OCI-LY1 (cell line): ENCODE measurements at regions not wholly inside any gene's neighbourhood (a gene's known extent, or its start where the extent isn't known, plus 50 kb on each side); places are given as distances from the start of the nearest gene placed in this dataset.

ENCODE experiments used
- EZH2 ChIP-seq: fragments of 200-600 bp; sonication (generic), shearing (Covaris generic); IDR thresholded peaks from 2 replicates; pipeline ENCODE4 v1.8.0; 2017; ENCODE audit warnings: borderline replicate concordance, mixed run types, mild to moderate bottlenecking, antibody characterized with exemption, low read length, moderate library complexity, mixed read lengths
- TF ChIP-seq, protein P1 (sequence below): fragments of 200-600 bp; sonication (generic), shearing (Covaris generic); IDR thresholded peaks from 2 replicates; pipeline ENCODE4 v1.5.1; 2017; ENCODE audit warnings: mild to moderate bottlenecking, antibody characterized with exemption, low read length, moderate library complexity, mixed read lengths

DNA sequence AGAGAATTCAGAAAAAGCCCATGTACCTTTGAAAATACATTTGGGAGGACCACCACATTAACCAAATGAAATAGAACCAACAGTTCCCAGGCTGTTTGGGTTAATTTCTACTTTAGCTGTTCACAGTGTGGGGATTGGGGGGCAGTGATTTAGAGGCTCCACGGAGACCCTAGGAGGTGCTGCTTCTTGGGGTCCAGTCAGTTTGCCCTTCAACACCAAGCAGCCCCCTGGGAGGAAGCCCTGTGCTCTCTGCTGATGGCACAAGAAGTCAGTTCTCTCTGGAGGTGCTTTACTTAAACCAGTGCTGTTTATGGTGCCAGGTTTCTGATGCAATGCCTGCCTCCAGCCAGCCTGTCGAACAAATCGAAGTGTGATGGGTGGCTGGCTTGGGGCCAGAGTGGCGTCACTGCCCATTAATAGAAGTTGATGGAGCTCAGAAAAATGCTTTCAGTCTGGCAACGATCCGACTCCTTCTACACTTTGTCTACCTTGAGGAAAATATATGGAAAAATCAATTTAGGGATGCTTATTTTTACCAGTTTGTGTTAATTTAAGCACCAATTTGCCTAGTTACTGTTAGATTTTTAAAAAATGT, 134.0 kb downstream of the SNX18 start:
- TF ChIP-seq, protein P1, sequence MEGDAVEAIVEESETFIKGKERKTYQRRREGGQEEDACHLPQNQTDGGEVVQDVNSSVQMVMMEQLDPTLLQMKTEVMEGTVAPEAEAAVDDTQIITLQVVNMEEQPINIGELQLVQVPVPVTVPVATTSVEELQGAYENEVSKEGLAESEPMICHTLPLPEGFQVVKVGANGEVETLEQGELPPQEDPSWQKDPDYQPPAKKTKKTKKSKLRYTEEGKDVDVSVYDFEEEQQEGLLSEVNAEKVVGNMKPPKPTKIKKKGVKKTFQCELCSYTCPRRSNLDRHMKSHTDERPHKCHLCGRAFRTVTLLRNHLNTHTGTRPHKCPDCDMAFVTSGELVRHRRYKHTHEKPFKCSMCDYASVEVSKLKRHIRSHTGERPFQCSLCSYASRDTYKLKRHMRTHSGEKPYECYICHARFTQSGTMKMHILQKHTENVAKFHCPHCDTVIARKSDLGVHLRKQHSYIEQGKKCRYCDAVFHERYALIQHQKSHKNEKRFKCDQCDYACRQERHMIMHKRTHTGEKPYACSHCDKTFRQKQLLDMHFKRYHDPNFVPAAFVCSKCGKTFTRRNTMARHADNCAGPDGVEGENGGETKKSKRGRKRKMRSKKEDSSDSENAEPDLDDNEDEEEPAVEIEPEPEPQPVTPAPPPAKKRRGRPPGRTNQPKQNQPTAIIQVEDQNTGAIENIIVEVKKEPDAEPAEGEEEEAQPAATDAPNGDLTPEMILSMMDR = no peak
- no peak for TF ChIP-seq EZH2
